Neural progenitor cell (in vitro differentiated cells): ENCODE measurements at regions not wholly inside any gene's neighbourhood (a gene's known extent, or its start where the extent isn't known, plus 50 kb on each side); places are given as distances from the start of the nearest gene placed in this dataset.
"Not testable (repeated sequence)": the region's sequence is repeated elsewhere in the genome, so short reads cannot be mapped to it uniquely, and the experiment has no call there.

ENCODE experiments used
- DNase-seq: peaks from one replicate; pipeline ENCODE4 v3.0.0-alpha.2; 2016; ENCODE audit warnings: low spot score
- H2AFZ ChIP-seq: fragments of 200-600 bp; sonication (generic); replicated peaks from 2 replicates; pipeline ENCODE4 v1.6.1; 2016; ENCODE audit warnings: antibody characterized with exemption
- H3F3A ChIP-seq: fragments of 200-600 bp; sonication (generic); 2 replicates; pipeline ENCODE4 v1.6.1; 2016; ENCODE audit warnings: antibody characterized with exemption, low read depth
- H3K27ac ChIP-seq: fragments of 200-600 bp; sonication (generic); 2 replicates; pipeline ENCODE4 v1.5.1; 2016; ENCODE audit warnings: mild to moderate bottlenecking
- H3K27me3 ChIP-seq: fragments of 200-600 bp; sonication (generic); 2 replicates; pipeline ENCODE4 v1.6.1; 2016; ENCODE audit warnings: mild to moderate bottlenecking, moderate library complexity
- H3K36me3 ChIP-seq: fragments of 200-600 bp; sonication (generic); 2 replicates; pipeline ENCODE4 v1.5.1; 2016
- H3K4me1 ChIP-seq: fragments of 200-600 bp; sonication (generic); 2 replicates; pipeline ENCODE4 v1.6.1; 2016; ENCODE audit warnings: mixed run types
- H3K4me2 ChIP-seq: fragments of 200-600 bp; sonication (generic); 2 replicates; pipeline ENCODE4 v1.6.1; 2016
- H3K4me3 ChIP-seq: fragments of 200-600 bp; sonication (generic); 2 replicates; pipeline ENCODE4 v1.5.1; 2016
- H3K79me2 ChIP-seq: fragments of 200-600 bp; sonication (generic); 2 replicates; pipeline ENCODE4 v1.6.1; 2016; ENCODE audit warnings: low read depth
- H3K9ac ChIP-seq: fragments of 200-600 bp; sonication (generic); 2 replicates; pipeline ENCODE4 v1.6.1; 2016
- H3K9me3 ChIP-seq: fragments of 200-600 bp; sonication (generic); 2 replicates; pipeline ENCODE4 v1.5.1; 2016; ENCODE audit warnings: low read depth
- H4K20me1 ChIP-seq: fragments of 200-600 bp; sonication (generic); 2 replicates; pipeline ENCODE4 v1.6.1; 2016; ENCODE audit warnings: low read depth
- H3K27ac Mint-ChIP-seq: 3 replicates; pipeline ENCODE4 v1.8.0; 2021; ENCODE audit warnings: mixed read lengths
- H3K27me3 Mint-ChIP-seq: 2 replicates; pipeline ENCODE4 v1.8.0; 2022; ENCODE audit warnings: low read depth, mild to moderate bottlenecking, inconsistent platforms, moderate library complexity, mixed read lengths; ENCODE audit not compliant: insufficient read depth
- H3K36me3 Mint-ChIP-seq: 3 replicates; pipeline ENCODE4 v1.8.0; 2021; ENCODE audit warnings: mixed read lengths
- H3K4me1 Mint-ChIP-seq: 3 replicates; pipeline ENCODE4 v1.8.0; 2021; ENCODE audit warnings: mixed read lengths
- H3K4me3 Mint-ChIP-seq: 3 replicates; pipeline ENCODE4 v1.8.0; 2021; ENCODE audit warnings: mild to moderate bottlenecking, moderate library complexity, mixed read lengths
- H3K9me3 Mint-ChIP-seq: 3 replicates; pipeline ENCODE4 v1.8.0; 2020; ENCODE audit warnings: mixed read lengths
- EZH2 ChIP-seq: fragments of 200-600 bp; sonication (generic); IDR thresholded peaks from 2 replicates; pipeline ENCODE4 v1.6.1; 2017; ENCODE audit warnings: antibody characterized with exemption, mild to moderate bottlenecking, moderate library complexity
- EZH2phosphoT487 ChIP-seq: fragments of 200-600 bp; sonication (generic); IDR thresholded peaks from 2 replicates; pipeline ENCODE4 v1.6.1; 2017; ENCODE audit warnings: antibody characterized with exemption
- TF ChIP-seq, protein P1 (sequence below): fragments of 200-600 bp; sonication (generic); IDR thresholded peaks from 2 replicates; pipeline ENCODE4 v1.5.1; 2017; ENCODE audit warnings: antibody characterized with exemption, mild to moderate bottlenecking

DNA sequence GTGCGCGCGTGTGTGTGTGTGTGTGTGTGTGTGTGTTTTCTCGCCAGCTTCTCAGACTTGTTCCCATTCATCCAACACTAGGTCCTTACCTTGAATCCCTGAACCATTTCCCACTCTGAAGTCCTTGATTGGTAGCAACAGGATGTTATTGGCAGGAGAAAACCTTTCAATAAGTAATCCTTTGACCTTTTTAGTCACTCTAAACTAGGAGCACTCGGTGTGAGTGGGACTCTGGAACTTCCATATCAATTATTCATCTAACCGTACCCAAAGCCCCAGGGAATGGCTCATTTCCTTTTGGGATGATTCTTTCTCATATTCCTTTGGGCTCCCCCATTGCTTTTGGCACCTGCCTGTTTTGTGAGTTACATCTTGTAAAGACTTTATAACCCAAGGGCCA is 140.2 kb upstream of the SPRED1 start:
- H3K27me3 ChIP-seq: no peaks in the 10 kb centered on the region
- H3K9me3 Mint-ChIP-seq: peaks cover 4% of the 10 kb centered on the region
- H3K27ac ChIP-seq: no peak overlapping the region
- no peak overlapping the region for H3K27ac Mint-ChIP-seq
- no peaks in the 10 kb centered on the region for H3K9me3 ChIP-seq
- TF ChIP-seq EZH2 (no peak), EZH2phosphoT487 (no peak)
- TF ChIP-seq, protein P1, sequence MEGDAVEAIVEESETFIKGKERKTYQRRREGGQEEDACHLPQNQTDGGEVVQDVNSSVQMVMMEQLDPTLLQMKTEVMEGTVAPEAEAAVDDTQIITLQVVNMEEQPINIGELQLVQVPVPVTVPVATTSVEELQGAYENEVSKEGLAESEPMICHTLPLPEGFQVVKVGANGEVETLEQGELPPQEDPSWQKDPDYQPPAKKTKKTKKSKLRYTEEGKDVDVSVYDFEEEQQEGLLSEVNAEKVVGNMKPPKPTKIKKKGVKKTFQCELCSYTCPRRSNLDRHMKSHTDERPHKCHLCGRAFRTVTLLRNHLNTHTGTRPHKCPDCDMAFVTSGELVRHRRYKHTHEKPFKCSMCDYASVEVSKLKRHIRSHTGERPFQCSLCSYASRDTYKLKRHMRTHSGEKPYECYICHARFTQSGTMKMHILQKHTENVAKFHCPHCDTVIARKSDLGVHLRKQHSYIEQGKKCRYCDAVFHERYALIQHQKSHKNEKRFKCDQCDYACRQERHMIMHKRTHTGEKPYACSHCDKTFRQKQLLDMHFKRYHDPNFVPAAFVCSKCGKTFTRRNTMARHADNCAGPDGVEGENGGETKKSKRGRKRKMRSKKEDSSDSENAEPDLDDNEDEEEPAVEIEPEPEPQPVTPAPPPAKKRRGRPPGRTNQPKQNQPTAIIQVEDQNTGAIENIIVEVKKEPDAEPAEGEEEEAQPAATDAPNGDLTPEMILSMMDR: no peak
- H3K4me3 ChIP-seq: no peak overlapping the region
- no peaks in the 10 kb centered on the region for H3F3A ChIP-seq
- no peaks in the 10 kb centered on the region for H3K36me3 Mint-ChIP-seq
- H3K4me1 Mint-ChIP-seq: peaks cover 6% of the 10 kb centered on the region
- H3K4me2 ChIP-seq: no peak overlapping the region
- H3K4me1 ChIP-seq: peaks cover 5% of the 10 kb centered on the region
- H3K27me3 Mint-ChIP-seq: peaks cover 2% of the 10 kb centered on the region
- DNase-seq: no peak
- no peak overlapping the region for H3K9ac ChIP-seq
- H3K36me3 ChIP-seq: no peaks in the 10 kb centered on the region
- H2AFZ ChIP-seq: no peak overlapping the region
- H4K20me1 ChIP-seq: no peaks in the 10 kb centered on the region
- no peaks in the 10 kb centered on the region for H3K79me2 ChIP-seq
- H3K4me3 Mint-ChIP-seq: no peak overlapping the region

GRCh38 chr15:38115121-38115520 is 137.5 kb upstream of the SPRED1 start:
- Histone ChIP-seq H3K9ac (no peak overlapping the region), H3K4me3 (no peak overlapping the region), H2AFZ (peak overlapping the region; percentile 53)

GRCh38 chr15:38117781-38118180 is 134.9 kb upstream of the SPRED1 start:
- H4K20me1 ChIP-seq: no peaks in the 10 kb centered on the region
- Mint-ChIP-seq H3K4me3 (no peak overlapping the region), H3K27ac (no peak overlapping the region), H3K9me3 (peaks cover 28% of the 10 kb centered on the region), H3K27me3 (peaks cover 2% of the 10 kb centered on the region), H3K4me1 (no peaks in the 10 kb centered on the region), H3K36me3 (peaks cover 2% of the 10 kb centered on the region)
- H3K4me2 ChIP-seq: no peak overlapping the region
- H3K79me2 ChIP-seq: no peaks in the 10 kb centered on the region
- H3F3A ChIP-seq: no peaks in the 10 kb centered on the region
- no peak overlapping the region for H3K9ac ChIP-seq
- H3K27me3 ChIP-seq: no peaks in the 10 kb centered on the region
- DNase-seq: no peak
- TF ChIP-seq, protein P1: no peak
- TF ChIP-seq EZH2phosphoT487 (no peak), EZH2 (no peak)
- peaks cover 5% of the 10 kb centered on the region for H3K4me1 ChIP-seq
- no peaks in the 10 kb centered on the region for H3K36me3 ChIP-seq
- H2AFZ ChIP-seq: no peak overlapping the region
- no peak overlapping the region for H3K27ac ChIP-seq
- no peaks in the 10 kb centered on the region for H3K9me3 ChIP-seq
- no peak overlapping the region for H3K4me3 ChIP-seq

More at GRCh38 chr15:38115121-38115520, 137.5 kb upstream of the SPRED1 start:
- H4K20me1 ChIP-seq: no peaks in the 10 kb centered on the region
- TF ChIP-seq EZH2phosphoT487 (no peak), EZH2 (no peak)
- TF ChIP-seq, protein P1: no peak
- Mint-ChIP-seq H3K27me3 (peaks cover 1% of the 10 kb centered on the region), H3K9me3 (peaks cover 8% of the 10 kb centered on the region), H3K4me3 (no peak overlapping the region), H3K4me1 (peaks cover 6% of the 10 kb centered on the region), H3K27ac (no peak overlapping the region), H3K36me3 (no peaks in the 10 kb centered on the region)
- no peaks in the 10 kb centered on the region for H3K36me3 ChIP-seq
- H3K27me3 ChIP-seq: no peaks in the 10 kb centered on the region
- H3K79me2 ChIP-seq: no peaks in the 10 kb centered on the region
- no peaks in the 10 kb centered on the region for H3K9me3 ChIP-seq
- no peak overlapping the region for H3K4me2 ChIP-seq
- peaks cover 5% of the 10 kb centered on the region for H3K4me1 ChIP-seq
- DNase-seq: no peak
- H3F3A ChIP-seq: no peaks in the 10 kb centered on the region
- no peak overlapping the region for H3K27ac ChIP-seq

DNA sequence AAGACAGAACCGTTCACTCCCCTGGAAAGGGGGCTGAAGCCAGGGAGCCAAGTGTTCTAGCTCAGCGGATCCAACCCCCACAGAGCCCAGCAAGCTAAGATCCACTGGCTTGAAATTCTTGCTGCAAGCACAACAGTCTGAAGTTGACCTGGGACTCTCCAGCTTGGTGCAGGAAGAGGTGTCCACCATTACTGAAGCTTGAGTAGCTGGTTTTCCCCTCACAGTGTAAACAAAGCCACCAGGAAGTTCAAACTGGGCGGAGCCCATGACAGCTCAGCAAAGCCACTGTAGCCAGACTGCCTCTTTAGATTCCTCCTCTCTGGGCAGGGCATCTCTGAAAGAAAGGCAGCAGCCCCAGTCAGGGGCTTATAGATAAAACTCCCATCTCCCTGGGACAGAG is 132.8 kb upstream of the SPRED1 start:
- not testable (repeated sequence) for H3K79me2 ChIP-seq, H3K4me3 Mint-ChIP-seq, H4K20me1 ChIP-seq, H3K27me3 Mint-ChIP-seq, H3K36me3 Mint-ChIP-seq, H3K4me1 ChIP-seq, DNase-seq, H3K4me3 ChIP-seq, H3K4me2 ChIP-seq, H3K4me1 Mint-ChIP-seq, H3K9me3 ChIP-seq, H3K27ac Mint-ChIP-seq, H3K36me3 ChIP-seq, H3F3A ChIP-seq, H3K9ac ChIP-seq, H3K27me3 ChIP-seq, H3K27ac ChIP-seq
- peak overlapping the region; percentile 50 for H2AFZ ChIP-seq
- peaks cover 38% of the 10 kb centered on the region for H3K9me3 Mint-ChIP-seq
